ENCODE measurements at regions not wholly inside any gene's neighbourhood (a gene's known extent, or its start where the extent isn't known, plus 50 kb on each side); places are given as distances from the start of the nearest gene placed in this dataset.

- CTCF ChIA-PET, result interaction anchor here (1.0 to 1.1 kb wide), 2 partner anchors 11 to 29 kb away, joined by 3 read pairs; no protein-coding TSS in a partner anchor
- peaks cover 14% of the 10 kb centered on the region for H3K4me1 Mint-ChIP-seq
- TF ChIP-seq ERG (CRISPR knock-in tag; IDR thresholded peaks at IDR 0.05) (no peak), TEAD4 (CRISPR knock-in tag; IDR thresholded peaks at IDR 0.05) (no peak), NFE2L1 (CRISPR knock-in tag; IDR thresholded peaks at IDR 0.05) (no peak), ZBTB21 (CRISPR knock-in tag; IDR thresholded peaks at IDR 0.05; ENCODE audit: borderline replicate concordance) (no peak), ESRRA (CRISPR knock-in tag; IDR thresholded peaks at IDR 0.05; ENCODE audit: borderline replicate concordance) (no peak), ZNF121 (CRISPR knock-in tag; IDR thresholded peaks at IDR 0.05) (no peak), ETV6 (CRISPR knock-in tag; IDR thresholded peaks at IDR 0.05) (no peak), TEAD1 (CRISPR knock-in tag; IDR thresholded peaks at IDR 0.05) (no peak), ZNF219 (CRISPR knock-in tag; IDR thresholded peaks at IDR 0.05; ENCODE audit: borderline replicate concordance) (no peak), ZNF423 (CRISPR knock-in tag; IDR thresholded peaks at IDR 0.05) (no peak), MXD4 (CRISPR knock-in tag; IDR thresholded peaks at IDR 0.05; ENCODE audit: borderline replicate concordance) (no peak), PRDM15 (CRISPR knock-in tag; IDR thresholded peaks at IDR 0.05) (no peak), SP1 (CRISPR knock-in tag; conservative IDR thresholded peaks at IDR 0.05) (no peak), ATF1 (CRISPR knock-in tag; IDR thresholded peaks at IDR 0.05) (no peak)
- TF ChIP-seq, protein P1, sequence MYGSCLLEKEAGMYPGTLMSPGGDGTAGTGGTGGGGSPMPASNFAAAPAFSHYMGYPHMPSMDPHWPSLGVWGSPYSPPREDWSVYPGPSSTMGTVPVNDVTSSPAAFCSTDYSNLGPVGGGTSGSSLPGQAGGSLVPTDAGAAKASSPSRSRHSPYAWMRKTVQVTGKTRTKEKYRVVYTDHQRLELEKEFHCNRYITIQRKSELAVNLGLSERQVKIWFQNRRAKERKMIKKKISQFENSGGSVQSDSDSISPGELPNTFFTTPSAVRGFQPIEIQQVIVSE (CRISPR knock-in tag; IDR thresholded peaks at IDR 0.05; ENCODE audit: borderline replicate concordance), result no peak
- TF ChIP-seq, protein P2, sequence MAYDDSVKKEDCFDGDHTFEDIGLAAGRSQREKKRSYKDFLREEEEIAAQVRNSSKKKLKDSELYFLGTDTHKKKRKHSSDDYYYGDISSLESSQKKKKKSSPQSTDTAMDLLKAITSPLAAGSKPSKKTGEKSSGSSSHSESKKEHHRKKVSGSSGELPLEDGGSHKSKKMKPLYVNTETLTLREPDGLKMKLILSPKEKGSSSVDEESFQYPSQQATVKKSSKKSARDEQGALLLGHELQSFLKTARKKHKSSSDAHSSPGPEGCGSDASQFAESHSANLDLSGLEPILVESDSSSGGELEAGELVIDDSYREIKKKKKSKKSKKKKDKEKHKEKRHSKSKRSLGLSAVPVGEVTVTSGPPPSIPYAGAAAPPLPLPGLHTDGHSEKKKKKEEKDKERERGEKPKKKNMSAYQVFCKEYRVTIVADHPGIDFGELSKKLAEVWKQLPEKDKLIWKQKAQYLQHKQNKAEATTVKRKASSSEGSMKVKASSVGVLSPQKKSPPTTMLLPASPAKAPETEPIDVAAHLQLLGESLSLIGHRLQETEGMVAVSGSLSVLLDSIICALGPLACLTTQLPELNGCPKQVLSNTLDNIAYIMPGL (CRISPR knock-in tag; IDR thresholded peaks at IDR 0.05), result no peak
- TF ChIP-seq, protein P3, sequence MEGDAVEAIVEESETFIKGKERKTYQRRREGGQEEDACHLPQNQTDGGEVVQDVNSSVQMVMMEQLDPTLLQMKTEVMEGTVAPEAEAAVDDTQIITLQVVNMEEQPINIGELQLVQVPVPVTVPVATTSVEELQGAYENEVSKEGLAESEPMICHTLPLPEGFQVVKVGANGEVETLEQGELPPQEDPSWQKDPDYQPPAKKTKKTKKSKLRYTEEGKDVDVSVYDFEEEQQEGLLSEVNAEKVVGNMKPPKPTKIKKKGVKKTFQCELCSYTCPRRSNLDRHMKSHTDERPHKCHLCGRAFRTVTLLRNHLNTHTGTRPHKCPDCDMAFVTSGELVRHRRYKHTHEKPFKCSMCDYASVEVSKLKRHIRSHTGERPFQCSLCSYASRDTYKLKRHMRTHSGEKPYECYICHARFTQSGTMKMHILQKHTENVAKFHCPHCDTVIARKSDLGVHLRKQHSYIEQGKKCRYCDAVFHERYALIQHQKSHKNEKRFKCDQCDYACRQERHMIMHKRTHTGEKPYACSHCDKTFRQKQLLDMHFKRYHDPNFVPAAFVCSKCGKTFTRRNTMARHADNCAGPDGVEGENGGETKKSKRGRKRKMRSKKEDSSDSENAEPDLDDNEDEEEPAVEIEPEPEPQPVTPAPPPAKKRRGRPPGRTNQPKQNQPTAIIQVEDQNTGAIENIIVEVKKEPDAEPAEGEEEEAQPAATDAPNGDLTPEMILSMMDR (IDR thresholded peaks at IDR 0.05), result no peak
- H3K9me3 Mint-ChIP-seq, result no peaks in the 10 kb centered on the region
- POLR2A ChIA-PET, result no interaction called here
- no peaks in the 10 kb centered on the region for H3K36me3 Mint-ChIP-seq
- ATAC-seq (no peak), DNase-seq (ENCODE audit: low spot score) (no peak)
- no peaks in the 10 kb centered on the region; the same call in 1 of the 2 replicates for H3K27me3 Mint-ChIP-seq (ENCODE audit: low read depth)
- H3K4me3 Mint-ChIP-seq, result no peak overlapping the region
- H3K27ac Mint-ChIP-seq, result no peak overlapping the region
Observed at GRCh38 chr5:148769941-148770340, 56.5 kb upstream of the ADRB2 start.

DNA sequence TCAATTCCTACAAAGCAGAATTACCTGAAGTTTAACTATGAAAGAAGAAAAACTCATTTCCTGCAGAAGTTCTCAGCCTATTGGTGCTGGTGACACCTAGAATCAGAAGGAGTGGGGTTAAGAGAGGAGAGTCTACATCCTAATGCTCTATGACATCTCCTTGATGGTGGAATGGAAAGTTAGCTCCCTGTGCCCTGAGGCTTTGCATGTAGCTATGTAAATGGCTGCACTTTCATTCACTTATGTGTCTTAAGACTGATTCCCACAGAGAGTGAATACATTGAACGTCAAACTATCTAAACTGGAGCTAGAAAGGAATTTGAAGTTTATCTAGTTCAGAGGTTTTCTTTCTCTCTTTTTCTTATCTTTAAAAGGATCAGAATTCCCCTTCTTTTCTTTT is 52.1 kb upstream of the ADRB2 start:
- H3K4me1 Mint-ChIP-seq, result peaks cover 14% of the 10 kb centered on the region
- no peak overlapping the region for H3K27ac Mint-ChIP-seq
- ChIA-PET POLR2A (no interaction called here), CTCF (interaction anchor here (0.5 to 1.1 kb wide), 3 partner anchors 46 to 222 kb away, joined by 3 read pairs; no protein-coding TSS in a partner anchor)
- no peaks in the 10 kb centered on the region for H3K36me3 Mint-ChIP-seq
- no peak overlapping the region for H3K4me3 Mint-ChIP-seq
- no peaks in the 10 kb centered on the region for H3K9me3 Mint-ChIP-seq
- ATAC-seq (no peak), DNase-seq (ENCODE audit: low spot score) (no peak)
- H3K27me3 Mint-ChIP-seq (ENCODE audit: low read depth), result no peaks in the 10 kb centered on the region
- TF ChIP-seq ZNF281 (CRISPR knock-in tag; IDR thresholded peaks at IDR 0.05), result no peak
- no peak for TF ChIP-seq FOXP4 (CRISPR knock-in tag; IDR thresholded peaks at IDR 0.05)
- no peak for TF ChIP-seq ZNF121 (CRISPR knock-in tag; IDR thresholded peaks at IDR 0.05)
- TF ChIP-seq KAT7 (CRISPR knock-in tag; IDR thresholded peaks at IDR 0.05; ENCODE audit: borderline replicate concordance), result no peak
- TF ChIP-seq JAZF1 (CRISPR knock-in tag; IDR thresholded peaks at IDR 0.05), result no peak

All from WTC11 (cell line).